GM13976 (cell line): ENCODE measurements at regions not wholly inside any gene's neighbourhood (a gene's known extent, or its start where the extent isn't known, plus 50 kb on each side); places are given as distances from the start of the nearest gene placed in this dataset.
"Not testable (repeated sequence)": the region's sequence is repeated elsewhere in the genome, so short reads cannot be mapped to it uniquely, and the experiment has no call there.

Experiments used
- DNase-seq: peaks from one replicate; pipeline ENCODE4 v3.0.0; 2012; ENCODE audit warnings: low spot score
- in situ Hi-C: fragments of 300-500 bp; cut with MboI; formaldehyde crosslinking; loops from one replicate; pipeline ENCODE4 v1.12.0; 2022; ENCODE audit warnings: low sequenced_read_pairs, mixed read lengths, inconsistent platforms; ENCODE audit not compliant: unreplicated experiment
- TF ChIP-seq, protein P1 (sequence below): IDR thresholded peaks from 2 replicates; pipeline ENCODE4 v1.5.1; 2012; ENCODE audit warnings: borderline replicate concordance, mild to moderate bottlenecking; ENCODE audit not compliant: insufficient read depth; ENCODE audit errors: extremely low read depth, missing control alignments, control extremely low read depth

DNA sequence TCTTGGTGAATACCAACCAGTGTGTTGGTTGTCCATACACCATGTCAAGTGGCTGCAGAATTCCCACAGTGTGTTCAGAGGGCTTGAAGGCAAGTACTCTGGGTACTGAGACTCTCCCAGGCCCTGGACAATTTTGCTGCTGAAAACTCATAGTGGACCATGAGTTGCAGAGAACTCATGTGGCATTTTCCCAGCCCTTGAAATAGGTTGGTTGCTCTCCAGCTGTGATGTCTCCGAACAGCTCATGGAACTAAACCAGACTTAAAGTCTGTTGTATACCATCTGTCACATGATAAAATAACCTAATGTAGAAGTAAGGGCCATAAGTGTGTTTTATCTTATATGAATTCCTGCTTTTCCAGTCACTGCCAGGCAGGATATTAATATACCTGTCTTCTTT, 67.8 kb downstream of the RGS2 start:
- in situ Hi-C loops, result no loop called here
- TF ChIP-seq, protein P1, sequence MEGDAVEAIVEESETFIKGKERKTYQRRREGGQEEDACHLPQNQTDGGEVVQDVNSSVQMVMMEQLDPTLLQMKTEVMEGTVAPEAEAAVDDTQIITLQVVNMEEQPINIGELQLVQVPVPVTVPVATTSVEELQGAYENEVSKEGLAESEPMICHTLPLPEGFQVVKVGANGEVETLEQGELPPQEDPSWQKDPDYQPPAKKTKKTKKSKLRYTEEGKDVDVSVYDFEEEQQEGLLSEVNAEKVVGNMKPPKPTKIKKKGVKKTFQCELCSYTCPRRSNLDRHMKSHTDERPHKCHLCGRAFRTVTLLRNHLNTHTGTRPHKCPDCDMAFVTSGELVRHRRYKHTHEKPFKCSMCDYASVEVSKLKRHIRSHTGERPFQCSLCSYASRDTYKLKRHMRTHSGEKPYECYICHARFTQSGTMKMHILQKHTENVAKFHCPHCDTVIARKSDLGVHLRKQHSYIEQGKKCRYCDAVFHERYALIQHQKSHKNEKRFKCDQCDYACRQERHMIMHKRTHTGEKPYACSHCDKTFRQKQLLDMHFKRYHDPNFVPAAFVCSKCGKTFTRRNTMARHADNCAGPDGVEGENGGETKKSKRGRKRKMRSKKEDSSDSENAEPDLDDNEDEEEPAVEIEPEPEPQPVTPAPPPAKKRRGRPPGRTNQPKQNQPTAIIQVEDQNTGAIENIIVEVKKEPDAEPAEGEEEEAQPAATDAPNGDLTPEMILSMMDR, result no peak
- DNase-seq, result no peak

DNA sequence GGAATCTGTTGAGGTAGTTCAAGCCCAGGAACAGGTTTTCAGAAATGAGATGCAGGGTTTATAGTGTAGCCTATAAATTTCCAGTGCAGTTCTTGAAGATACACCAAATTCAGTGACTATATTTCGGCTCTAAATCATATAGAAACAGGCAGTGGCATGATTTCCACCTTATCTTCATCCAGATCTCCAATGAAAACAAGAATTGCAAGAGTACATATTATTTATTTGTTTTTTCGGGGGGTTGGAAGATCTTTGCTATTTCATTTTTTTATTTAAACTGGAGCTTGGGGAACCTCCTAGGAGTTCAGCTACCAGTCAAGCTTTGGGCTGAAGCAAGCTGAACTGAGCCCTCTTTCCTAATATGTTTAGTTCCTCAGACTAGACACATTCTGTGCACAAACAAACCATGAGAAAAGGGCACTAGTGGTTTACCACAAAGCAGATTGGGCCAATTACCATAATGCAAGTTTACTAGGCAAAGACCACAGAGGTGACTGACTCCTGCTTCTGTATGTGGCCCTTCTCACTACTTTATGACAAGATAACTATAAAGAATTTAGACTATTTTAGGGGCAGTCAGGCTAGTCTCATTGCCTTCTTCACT, 68.5 kb downstream of the RGS2 start:
- no peak for DNase-seq
- in situ Hi-C loops, result no loop called here

DNA sequence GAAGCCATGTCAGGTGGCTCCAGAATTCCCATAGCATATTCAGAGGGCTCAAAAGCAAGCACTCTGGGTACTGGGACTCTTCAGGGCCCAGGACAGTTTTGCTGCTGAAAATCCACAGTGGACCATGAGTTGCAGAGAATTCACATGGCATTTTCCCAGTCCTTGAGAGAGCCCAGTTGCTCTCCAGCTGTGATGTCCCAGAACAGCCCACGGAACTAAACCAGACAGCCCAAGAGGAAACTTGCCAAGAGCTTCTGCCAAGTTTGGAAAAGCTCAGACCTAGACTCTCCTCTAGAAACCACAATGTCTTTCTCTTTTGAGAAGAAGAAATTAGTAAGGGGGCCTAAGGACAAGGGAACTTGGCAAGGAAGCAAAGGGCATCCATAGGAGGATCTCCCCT, 69.4 kb downstream of the RGS2 start:
- in situ Hi-C loops, result no loop called here
- no peak for DNase-seq
- TF ChIP-seq, protein P1, result no peak

More for the DNA sequence above, 68.5 kb downstream of the RGS2 start:
- TF ChIP-seq, protein P1, result no peak

DNA sequence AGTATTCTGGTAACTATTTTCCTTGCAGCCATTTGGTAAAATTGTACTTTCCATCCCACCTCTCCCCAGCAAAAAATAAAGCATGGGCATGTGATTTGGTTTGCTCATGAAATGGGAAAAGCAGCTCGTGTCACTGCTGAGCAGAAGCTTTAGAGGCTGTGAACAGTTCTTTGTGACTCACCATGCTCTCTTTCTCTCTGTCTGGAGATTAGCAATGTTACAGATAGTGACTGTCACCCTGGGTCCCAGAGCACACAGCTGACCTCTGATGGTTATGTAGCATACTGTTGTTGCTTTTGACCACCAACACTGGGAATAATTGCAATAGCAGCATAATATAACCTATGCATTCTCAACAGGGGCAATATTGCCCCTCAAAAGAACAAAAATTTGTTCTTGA, 70.6 kb downstream of the RGS2 start:
- in situ Hi-C loops, result no loop called here
- DNase-seq, result no peak

DNA sequence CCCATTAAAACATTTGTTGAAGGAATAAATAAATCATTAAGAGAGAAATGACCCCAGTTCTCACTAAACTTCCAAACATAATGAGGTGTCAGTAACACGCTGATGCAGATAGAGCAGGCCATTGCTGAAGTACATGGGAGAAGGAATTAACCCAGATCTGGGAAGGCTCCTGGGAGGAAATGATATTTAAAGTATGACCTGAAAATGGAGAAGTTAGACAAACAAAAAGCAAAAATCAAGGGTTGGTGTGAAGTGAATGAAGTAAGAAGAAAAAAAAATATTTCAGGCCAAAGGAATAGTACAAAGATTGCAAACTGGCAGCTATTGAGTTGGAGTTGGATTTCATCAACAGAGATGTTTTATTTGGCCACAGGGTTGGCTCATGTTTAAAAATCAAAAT, 71.4 kb downstream of the RGS2 start:
- in situ Hi-C loops, result no loop called here

More for the DNA sequence above, 70.6 kb downstream of the RGS2 start:
- TF ChIP-seq, protein P1, result no peak

DNA sequence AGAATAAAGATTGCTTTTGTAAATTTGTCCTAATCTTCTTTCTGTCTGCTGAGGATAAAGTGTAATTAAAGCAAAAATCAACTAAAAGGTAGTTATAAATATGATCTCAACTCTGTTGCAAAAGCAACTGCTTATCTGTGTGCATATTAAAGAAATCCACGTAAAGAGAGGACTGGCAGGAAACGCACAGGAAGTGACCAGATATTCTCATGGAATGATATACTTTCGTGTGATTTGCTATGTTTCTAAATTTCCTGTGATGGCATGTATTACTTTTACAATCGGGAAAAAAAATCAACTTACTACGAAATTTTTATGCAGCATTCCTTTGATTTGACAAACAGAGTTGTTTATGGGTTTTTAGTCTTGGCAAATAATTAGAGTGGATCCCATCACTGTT, 75.4 kb downstream of the RGS2 start:
- in situ Hi-C loops, result no loop called here
- TF ChIP-seq, protein P1, result no peak
- no peak for DNase-seq

More for the DNA sequence above, 71.4 kb downstream of the RGS2 start:
- TF ChIP-seq, protein P1, result no peak
- DNase-seq, result no peak

DNA sequence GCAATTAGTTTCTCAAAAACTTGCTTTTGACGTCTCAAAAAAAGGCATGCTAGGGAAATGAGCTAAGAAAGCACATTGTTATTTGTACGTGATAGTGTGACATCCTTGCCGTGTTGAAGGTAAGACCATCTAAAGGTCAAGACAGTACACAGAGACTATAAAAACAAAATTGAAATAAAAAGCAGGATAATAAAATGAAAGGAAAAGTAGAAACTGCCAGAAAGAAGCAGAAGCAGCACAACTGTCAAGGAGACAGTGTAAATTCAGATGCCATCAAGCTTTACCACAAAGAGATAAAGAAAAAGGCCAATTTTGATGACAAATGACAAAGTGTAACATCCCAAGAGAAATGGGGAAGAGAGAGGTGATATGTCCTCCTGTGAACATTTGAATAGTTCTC, 76.5 kb downstream of the RGS2 start:
- DNase-seq, in situ Hi-C loops: not testable (repeated sequence)
